Upper lobe of left lung (tissue), 4 donors: ENCODE measurements at regions not wholly inside any gene's neighbourhood (a gene's known extent, or its start where the extent isn't known, plus 50 kb on each side); places are given as distances from the start of the nearest gene placed in this dataset.

ENCODE experiments used
- CTCF ChIP-seq, 6 experiments: fragments of 450-650 bp in 4 of 6; fragments of 200-600 bp in 2 of 6; sonication (generic) in 2 of 6; IDR thresholded peaks; one replicate each; pipeline ENCODE4 v1.5.1; 2016 to 2019; ENCODE audit warnings: antibody characterized with exemption in 6 of 6
- EP300 ChIP-seq, 4 donors: sonication (generic); formaldehyde crosslinking; IDR thresholded peaks; one replicate each; pipeline ENCODE4 v1.5.1; 2017; ENCODE audit warnings: antibody characterized with exemption in 4 of 4, control low read depth in 2 of 4
- POLR2A ChIP-seq, 4 donors: fragments of 450-650 bp; IDR thresholded peaks; one replicate each; pipeline ENCODE4 v1.5.1; 2016 to 2017; ENCODE audit warnings: antibody characterized with exemption in 4 of 4, mild to moderate bottlenecking in 2 of 4
- POLR2AphosphoS5 ChIP-seq, 2 donors: sonication (generic); formaldehyde crosslinking; IDR thresholded peaks; one replicate each; pipeline ENCODE4 v1.5.1; 2017; ENCODE audit warnings: antibody characterized with exemption in 2 of 2

- TF ChIP-seq CTCF (IDR thresholded peaks at IDR 0.05) (no peak), POLR2AphosphoS5 (IDR thresholded peaks at IDR 0.05) (no peak), POLR2A (IDR thresholded peaks at IDR 0.05) (no peak), EP300 (IDR thresholded peaks at IDR 0.05) (no peak)
Observed at GRCh38 chr14:28982228-28982627, 215.6 kb downstream of the FOXG1 start.
